ENCODE measurements at regions not wholly inside any gene's neighbourhood (a gene's known extent, or its start where the extent isn't known, plus 50 kb on each side); places are given as distances from the start of the nearest gene placed in this dataset.

DNA sequence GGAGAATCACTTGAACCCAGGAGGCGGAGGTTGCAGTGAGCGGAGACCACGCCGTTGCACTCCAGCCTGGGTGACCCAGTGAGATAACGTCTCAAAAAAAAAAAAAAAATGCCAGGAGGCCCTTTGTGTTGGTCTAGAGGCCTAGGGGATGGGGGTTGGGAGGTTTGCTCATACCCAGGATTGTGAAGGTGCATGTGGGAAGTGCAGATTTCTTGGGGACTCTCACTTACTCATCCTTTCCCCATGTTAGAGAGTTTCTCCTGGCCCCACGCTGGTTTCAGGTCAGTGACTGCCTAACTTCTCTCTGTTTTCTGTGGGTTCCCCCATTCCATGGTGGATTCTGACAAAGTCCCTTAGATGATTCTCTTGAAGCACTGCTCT is 471.5 kb upstream of the CNTNAP2 start:
- TF ChIP-seq, protein P1, sequence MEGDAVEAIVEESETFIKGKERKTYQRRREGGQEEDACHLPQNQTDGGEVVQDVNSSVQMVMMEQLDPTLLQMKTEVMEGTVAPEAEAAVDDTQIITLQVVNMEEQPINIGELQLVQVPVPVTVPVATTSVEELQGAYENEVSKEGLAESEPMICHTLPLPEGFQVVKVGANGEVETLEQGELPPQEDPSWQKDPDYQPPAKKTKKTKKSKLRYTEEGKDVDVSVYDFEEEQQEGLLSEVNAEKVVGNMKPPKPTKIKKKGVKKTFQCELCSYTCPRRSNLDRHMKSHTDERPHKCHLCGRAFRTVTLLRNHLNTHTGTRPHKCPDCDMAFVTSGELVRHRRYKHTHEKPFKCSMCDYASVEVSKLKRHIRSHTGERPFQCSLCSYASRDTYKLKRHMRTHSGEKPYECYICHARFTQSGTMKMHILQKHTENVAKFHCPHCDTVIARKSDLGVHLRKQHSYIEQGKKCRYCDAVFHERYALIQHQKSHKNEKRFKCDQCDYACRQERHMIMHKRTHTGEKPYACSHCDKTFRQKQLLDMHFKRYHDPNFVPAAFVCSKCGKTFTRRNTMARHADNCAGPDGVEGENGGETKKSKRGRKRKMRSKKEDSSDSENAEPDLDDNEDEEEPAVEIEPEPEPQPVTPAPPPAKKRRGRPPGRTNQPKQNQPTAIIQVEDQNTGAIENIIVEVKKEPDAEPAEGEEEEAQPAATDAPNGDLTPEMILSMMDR (IDR thresholded peaks at IDR 0.05; ENCODE audit: low read depth, low read length): no peak
- TF ChIP-seq EZH2phosphoT487 (IDR thresholded peaks at IDR 0.05; ENCODE audit: low read depth): no peak
